PC-3 (cell line): ENCODE measurements at regions not wholly inside any gene's neighbourhood (a gene's known extent, or its start where the extent isn't known, plus 50 kb on each side); places are given as distances from the start of the nearest gene placed in this dataset.

Experiments used
- ATAC-seq: fragments of 200-7000 bp; cut with Tn5 transposase; 2 replicates; pipeline ENCODE4 v1.9.1; 2020; ENCODE audit warnings: mild to moderate bottlenecking, moderate library complexity
- BruUV-seq: library from RNA; stranded (reverse); fragments of 400-500 nt; replicated peaks from 2 replicates; lab custom pipeline; 2021; lab: Mats Ljungman, UMichigan
- CTCF ChIA-PET: fragments of 300-600 bp; sonication (Branson Sonifier 250); formaldehyde crosslinking; loops from one replicate; lab custom pipeline; 2022; ENCODE audit warnings: antibody characterized with exemption; lab: Charles Lee
- POLR2A ChIA-PET: fragments of 300-600 bp; sonication (Branson Sonifier 250); formaldehyde crosslinking; loops from one replicate; lab custom pipeline; 2022; ENCODE audit warnings: antibody characterized with exemption; ENCODE audit not compliant: unreplicated experiment; lab: Charles Lee
- DNase-seq: peaks from one replicate; pipeline ENCODE4 v3.0.0-alpha.2; 2015
- H2AFZ ChIP-seq: fragments of 300-600 bp; sonication (generic); 2 replicates; pipeline ENCODE4 v1.6.0; 2016; ENCODE audit warnings: antibody characterized with exemption, low read length
- H3F3A ChIP-seq: fragments of 300-600 bp; sonication (generic); one replicate; pipeline ENCODE4 v1.6.0; 2017; ENCODE audit warnings: antibody characterized with exemption, low read length, control low read depth, mild to moderate bottlenecking; ENCODE audit not compliant: unreplicated experiment
- H3K27ac ChIP-seq: fragments of 300-600 bp; sonication (generic); 2 replicates; pipeline ENCODE4 v1.5.1; 2016; ENCODE audit warnings: mild to moderate bottlenecking, low read length
- H3K27me3 ChIP-seq: fragments of 300-600 bp; sonication (generic); 2 replicates; pipeline ENCODE4 v1.6.1; 2016; ENCODE audit warnings: low read length, mixed read lengths
- H3K36me3 ChIP-seq: fragments of 300-600 bp; sonication (generic); 2 replicates; pipeline ENCODE4 v1.6.1; 2016; ENCODE audit warnings: low read depth, mixed run types, low read length, mixed read lengths
- H3K4me1 ChIP-seq: fragments of 300-600 bp; sonication (generic); 2 replicates; pipeline ENCODE4 v1.5.1; 2016; ENCODE audit warnings: low read length; ENCODE audit not compliant: insufficient read depth
- H3K4me2 ChIP-seq: fragments of 300-600 bp; sonication (generic); 2 replicates; pipeline ENCODE4 v1.6.0; 2016; ENCODE audit warnings: low read length
- H3K4me3 ChIP-seq: fragments of 300-600 bp; sonication (generic); 2 replicates; pipeline ENCODE4 v1.5.1; 2016; ENCODE audit warnings: mild to moderate bottlenecking, low read length, mixed read lengths
- H3K79me2 ChIP-seq: fragments of 300-600 bp; sonication (generic); 2 replicates; pipeline ENCODE4 v1.6.1; 2017; ENCODE audit warnings: low read length, mixed read lengths
- H3K9ac ChIP-seq: fragments of 300-600 bp; sonication (generic); 2 replicates; pipeline ENCODE4 v1.6.0; 2016; ENCODE audit warnings: mild to moderate bottlenecking, low read length
- H3K9me2 ChIP-seq: fragments of 300-600 bp; sonication (generic); replicated peaks from 2 replicates; pipeline ENCODE4 v1.6.1; 2016; ENCODE audit warnings: mixed run types, low read length, mixed read lengths
- H3K9me3 ChIP-seq: fragments of 300-600 bp; sonication (generic); 2 replicates; pipeline ENCODE4 v1.6.1; 2016; ENCODE audit warnings: low read length, mixed read lengths
- H4K20me1 ChIP-seq: fragments of 300-600 bp; sonication (generic); 2 replicates; pipeline ENCODE4 v1.6.1; 2016; ENCODE audit warnings: low read length, mixed read lengths
- EZH2 ChIP-seq: fragments of 300-600 bp; sonication (generic); IDR thresholded peaks from one replicate; pipeline ENCODE4 v1.6.1; 2017; ENCODE audit warnings: antibody characterized with exemption, mild to moderate bottlenecking, low read length; ENCODE audit not compliant: unreplicated experiment
- EZH2phosphoT487 ChIP-seq: fragments of 300-600 bp; sonication (generic); IDR thresholded peaks from 2 replicates; pipeline ENCODE4 v1.6.1; 2018; ENCODE audit warnings: mild to moderate bottlenecking, antibody characterized with exemption, low read length, borderline replicate concordance
- intact Hi-C: fragments of 100-400 bp; cut with micrococcal nuclease; formaldehyde crosslinking; loops from 2 replicates; pipeline ENCODE4 v1.9.0; 2023
- TF ChIP-seq, protein P1 (sequence below): fragments of 300-600 bp; sonication (generic); conservative IDR thresholded peaks from 2 replicates; pipeline ENCODE4 v1.5.1; 2017; ENCODE audit warnings: antibody characterized with exemption, low read depth, mild to moderate bottlenecking, low read length

GRCh38 chr5:123673107-123673506, 161.1 kb downstream of the CSNK1G3 start:
- TF ChIP-seq, protein P1, sequence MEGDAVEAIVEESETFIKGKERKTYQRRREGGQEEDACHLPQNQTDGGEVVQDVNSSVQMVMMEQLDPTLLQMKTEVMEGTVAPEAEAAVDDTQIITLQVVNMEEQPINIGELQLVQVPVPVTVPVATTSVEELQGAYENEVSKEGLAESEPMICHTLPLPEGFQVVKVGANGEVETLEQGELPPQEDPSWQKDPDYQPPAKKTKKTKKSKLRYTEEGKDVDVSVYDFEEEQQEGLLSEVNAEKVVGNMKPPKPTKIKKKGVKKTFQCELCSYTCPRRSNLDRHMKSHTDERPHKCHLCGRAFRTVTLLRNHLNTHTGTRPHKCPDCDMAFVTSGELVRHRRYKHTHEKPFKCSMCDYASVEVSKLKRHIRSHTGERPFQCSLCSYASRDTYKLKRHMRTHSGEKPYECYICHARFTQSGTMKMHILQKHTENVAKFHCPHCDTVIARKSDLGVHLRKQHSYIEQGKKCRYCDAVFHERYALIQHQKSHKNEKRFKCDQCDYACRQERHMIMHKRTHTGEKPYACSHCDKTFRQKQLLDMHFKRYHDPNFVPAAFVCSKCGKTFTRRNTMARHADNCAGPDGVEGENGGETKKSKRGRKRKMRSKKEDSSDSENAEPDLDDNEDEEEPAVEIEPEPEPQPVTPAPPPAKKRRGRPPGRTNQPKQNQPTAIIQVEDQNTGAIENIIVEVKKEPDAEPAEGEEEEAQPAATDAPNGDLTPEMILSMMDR = no peak
- TF ChIP-seq EZH2phosphoT487 = no peak
- TF ChIP-seq EZH2 = no peak
- Histone ChIP-seq H3F3A (no peaks in the 10 kb centered on the region), H3K79me2 (no peaks in the 10 kb centered on the region), H3K9me3 (no peaks in the 10 kb centered on the region), H4K20me1 (no peaks in the 10 kb centered on the region), H3K9me2 (no peaks in the 10 kb centered on the region), H3K27ac (no peak overlapping the region), H3K4me1 (no peaks in the 10 kb centered on the region), H2AFZ (no peak overlapping the region), H3K4me3 (no peak overlapping the region), H3K36me3 (no peaks in the 10 kb centered on the region), H3K27me3 (no peaks in the 10 kb centered on the region), H3K4me2 (no peak overlapping the region), H3K9ac (no peak overlapping the region)
- DNase-seq (no peak), ATAC-seq (no peak)
- ChIA-PET POLR2A (no interaction called here), CTCF (no interaction called here)
- BruUV-seq = no TSS peak
- intact Hi-C loops = loop anchor here (5.0 to 10.0 kb wide), 3 partner anchors 242 to 1074 kb away; partner anchors contain the start of gene ZNF608

DNA sequence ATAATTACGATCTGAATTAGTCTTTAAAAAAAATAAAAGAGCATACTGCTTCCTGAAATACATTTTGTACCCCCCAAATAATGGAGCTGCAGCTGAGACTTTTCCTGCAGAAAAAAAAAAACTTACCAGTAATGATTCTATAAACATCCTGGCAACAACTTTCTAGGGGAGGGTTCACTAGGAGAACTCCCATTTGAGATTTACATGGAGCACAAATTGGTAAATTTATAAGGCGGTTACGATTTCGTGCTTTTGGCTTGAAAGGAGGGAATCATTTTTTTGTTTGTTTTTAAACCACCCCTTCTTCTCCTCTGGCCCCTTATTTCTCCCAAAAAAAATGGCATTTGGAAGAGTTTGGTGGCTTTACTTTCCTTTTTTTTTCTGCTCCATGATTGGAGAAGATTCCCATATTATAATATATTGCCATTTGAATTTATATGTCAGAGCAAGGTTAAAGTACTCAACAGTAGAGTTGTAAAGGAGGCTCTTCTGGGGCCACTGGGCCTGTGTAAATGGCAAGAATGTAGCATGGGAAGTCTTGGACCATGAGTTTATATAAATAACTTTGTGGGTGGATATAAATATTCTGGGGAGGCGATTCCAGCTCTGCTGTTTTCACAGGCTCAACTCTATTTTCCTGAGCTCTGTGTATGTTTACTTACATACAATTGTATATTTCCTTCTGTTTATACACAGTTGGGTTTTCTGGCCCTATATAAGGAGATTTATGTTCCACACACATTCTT, 159.9 kb downstream of the CSNK1G3 start:
- no peak for DNase-seq
- no TSS peak for BruUV-seq
- no peak overlapping the region for H3K27ac ChIP-seq

More for the DNA sequence above, 159.9 kb downstream of the CSNK1G3 start:
- H2AFZ ChIP-seq = no peak overlapping the region
- no peak overlapping the region for H3K9ac ChIP-seq
- H3K4me2 ChIP-seq = no peak overlapping the region
- H3K9me2 ChIP-seq = no peaks in the 10 kb centered on the region
- H3K36me3 ChIP-seq = no peaks in the 10 kb centered on the region
- TF ChIP-seq, protein P1 = no peak
- no peak for TF ChIP-seq EZH2phosphoT487
- no peak for TF ChIP-seq EZH2
- no peaks in the 10 kb centered on the region for H3F3A ChIP-seq
- intact Hi-C loops = loop anchor here (5.0 to 10.0 kb wide), 3 partner anchors 243 to 1075 kb away; partner anchors contain the start of gene ZNF608
- no peak for ATAC-seq
- H3K27me3 ChIP-seq = no peaks in the 10 kb centered on the region
- H3K9me3 ChIP-seq = no peaks in the 10 kb centered on the region
- ChIA-PET CTCF (interaction anchor here (0.6 kb wide), 1 partner anchor 274 kb away, joined by 3 read pairs; no protein-coding TSS in a partner anchor), POLR2A (no interaction called here)
- no peaks in the 10 kb centered on the region for H3K4me1 ChIP-seq
- no peaks in the 10 kb centered on the region for H3K79me2 ChIP-seq
- no peak overlapping the region for H3K4me3 ChIP-seq
- H4K20me1 ChIP-seq = no peaks in the 10 kb centered on the region
